ENCODE measurements at regions not wholly inside any gene's neighbourhood (a gene's known extent, or its start where the extent isn't known, plus 50 kb on each side); places are given as distances from the start of the nearest gene placed in this dataset.
"Not testable (repeated sequence)": the region's sequence is repeated elsewhere in the genome, so short reads cannot be mapped to it uniquely, and the experiment has no call there.

DNA sequence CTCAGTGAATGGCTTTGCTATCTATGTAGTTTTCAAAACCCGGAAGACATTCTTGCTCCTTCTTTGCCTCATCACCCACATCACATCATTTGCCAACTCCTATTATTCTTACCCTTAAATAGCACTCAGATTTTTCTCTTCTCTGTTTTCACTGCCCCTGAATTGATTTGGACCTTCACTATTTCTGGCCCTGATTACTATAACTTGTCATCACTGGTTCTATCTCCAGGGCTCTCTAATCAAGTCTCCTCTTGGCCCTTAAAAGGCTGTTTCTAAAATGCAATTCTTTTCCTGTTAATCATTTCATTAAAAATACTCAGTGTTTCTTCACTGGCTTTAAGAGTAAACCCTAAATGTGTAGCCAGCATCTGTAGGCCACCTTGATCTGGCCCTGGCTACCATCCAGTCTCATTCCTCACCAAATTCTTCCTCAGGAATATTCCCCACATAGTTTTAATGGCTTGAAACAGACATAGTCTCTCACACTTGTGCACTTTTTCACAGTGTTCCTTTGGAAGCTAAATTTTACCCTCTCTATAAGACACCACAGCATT is 437.1 kb upstream of the CBLB start:
- no peak for DNase-seq (ENCODE audit: low spot score)
- in situ Hi-C loops (cut with HindIII; ENCODE audit: low sequenced_read_pairs): no loop called here

DNA sequence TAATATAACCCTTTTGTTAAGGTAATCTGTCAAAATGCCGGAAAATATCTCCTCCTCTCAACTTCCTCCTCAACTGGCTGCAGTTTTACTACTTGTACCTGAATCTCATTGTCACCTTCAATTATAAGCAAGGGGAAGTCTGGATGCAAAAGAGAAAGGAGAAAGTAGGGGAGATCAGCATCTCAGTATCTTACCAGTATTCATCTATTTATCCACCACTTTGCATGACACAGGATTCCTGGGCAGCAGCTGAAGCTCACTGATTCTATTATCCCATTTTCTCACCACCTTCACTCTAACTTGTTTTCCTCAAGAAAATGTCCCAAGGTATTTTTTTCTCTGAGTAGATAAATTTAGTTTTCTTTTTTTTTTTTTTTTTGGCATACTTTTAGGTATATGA is 440.5 kb upstream of the CBLB start:
- in situ Hi-C loops (cut with HindIII; ENCODE audit: low sequenced_read_pairs): no loop called here
- no peak for DNase-seq (ENCODE audit: low spot score)

DNA sequence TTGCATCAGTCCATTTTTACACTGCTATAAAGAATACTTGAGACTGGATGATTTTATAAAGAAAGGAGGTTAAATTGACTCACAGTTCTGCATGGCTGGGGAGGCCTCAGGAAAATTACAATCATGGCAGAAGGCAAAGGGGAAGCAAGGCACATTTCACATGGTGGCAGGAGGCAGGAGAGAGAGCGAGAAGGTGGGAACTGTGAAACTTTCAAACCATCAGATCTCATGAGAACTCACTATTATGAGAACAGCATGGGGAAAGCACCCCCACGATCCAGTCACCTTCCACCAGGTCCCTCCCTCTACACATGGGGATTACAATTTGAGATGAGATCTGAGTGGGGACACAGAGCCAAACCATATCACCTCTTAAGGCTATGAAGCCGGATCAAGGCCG is 441.0 kb upstream of the CBLB start:
- DNase-seq (ENCODE audit: low spot score); in situ Hi-C loops (cut with HindIII; ENCODE audit: low sequenced_read_pairs): not testable (repeated sequence)

DNA sequence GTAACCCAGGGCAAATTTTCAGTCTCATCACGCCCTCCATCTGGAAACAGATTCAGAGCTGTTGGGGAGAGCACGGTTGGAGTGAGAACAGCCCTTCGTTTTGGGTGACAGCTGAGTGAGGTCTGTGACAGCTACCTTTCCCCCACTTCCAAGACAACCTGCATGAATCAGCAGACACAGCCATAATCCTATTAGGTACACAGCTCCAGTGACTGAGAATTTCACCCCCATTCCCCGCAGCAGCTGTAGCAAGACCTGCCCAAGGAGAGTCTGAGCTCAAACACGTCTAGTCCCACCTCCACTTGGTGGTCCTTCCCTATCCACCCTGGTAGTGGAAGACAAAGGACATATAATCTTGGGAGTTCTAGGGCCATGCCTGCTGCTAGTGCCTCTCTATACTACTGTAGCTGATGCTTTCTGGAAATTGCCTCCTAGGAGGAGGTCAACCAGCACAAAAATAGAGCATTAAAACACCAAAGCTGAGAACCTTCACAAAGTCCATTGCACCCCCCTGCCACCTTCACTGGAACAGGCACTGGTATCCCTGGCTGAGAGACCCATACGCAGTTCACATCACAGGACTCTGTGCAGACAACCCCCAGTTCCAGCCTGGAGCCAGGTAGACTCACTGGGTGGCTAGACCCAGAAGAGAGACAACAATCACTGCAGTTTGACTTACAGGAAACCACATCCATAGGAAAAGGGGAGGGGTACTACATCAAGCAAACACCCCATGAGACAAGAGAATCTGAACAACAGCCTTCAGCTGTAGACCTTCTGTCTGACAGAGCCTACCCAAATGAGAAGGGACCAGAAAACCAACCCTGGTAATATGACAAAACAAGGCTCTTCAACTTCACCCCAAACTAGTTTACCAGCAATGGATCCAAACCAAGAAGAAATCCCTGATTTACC is 448.6 kb upstream of the CBLB start:
- in situ Hi-C loops (cut with HindIII; ENCODE audit: low sequenced_read_pairs): no loop called here

DNA sequence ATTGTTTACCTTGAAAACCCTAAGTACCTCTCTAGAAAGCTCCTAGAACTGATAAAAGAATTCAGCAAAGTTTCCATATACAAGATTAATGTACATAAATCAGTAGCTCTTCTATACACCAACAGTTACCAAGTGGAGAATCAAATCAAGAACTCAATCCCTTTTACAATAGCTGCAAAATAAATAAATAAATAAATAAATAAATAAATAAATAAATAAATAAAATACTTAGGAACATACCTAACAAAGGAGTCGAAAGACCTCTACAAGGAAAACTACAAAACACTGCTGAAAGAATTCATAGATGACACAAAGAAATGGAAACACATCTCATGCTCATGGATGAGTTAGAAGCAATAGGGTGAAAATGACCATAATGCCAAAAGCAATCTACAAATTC is 452.6 kb upstream of the CBLB start:
- DNase-seq (ENCODE audit: low spot score): not testable (repeated sequence)

More for the DNA sequence above, 448.6 kb upstream of the CBLB start:
- DNase-seq (ENCODE audit: low spot score): no peak

DNA sequence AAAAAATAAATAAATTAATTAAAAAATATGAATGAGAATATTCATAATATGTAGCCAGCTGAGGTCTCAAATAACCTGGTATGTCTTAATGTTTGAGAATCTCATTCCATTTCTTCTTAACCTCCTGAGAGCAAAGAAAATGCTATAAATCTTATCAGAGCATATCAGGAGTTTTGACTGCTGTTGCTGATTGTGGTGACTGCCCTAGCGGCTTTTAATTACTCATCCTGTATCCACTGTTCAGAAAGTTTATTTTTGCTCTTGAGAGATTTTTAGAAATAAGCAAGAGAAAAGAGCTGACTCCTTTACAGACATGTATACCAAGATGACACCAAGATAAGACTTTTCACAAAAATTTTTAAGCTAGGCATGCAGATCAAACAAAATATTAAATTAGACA is 454.8 kb upstream of the CBLB start:
- in situ Hi-C loops (cut with HindIII; ENCODE audit: low sequenced_read_pairs): no loop called here
- no peak for DNase-seq (ENCODE audit: low spot score)

More for the DNA sequence above, 452.6 kb upstream of the CBLB start:
- in situ Hi-C loops (cut with HindIII; ENCODE audit: low sequenced_read_pairs): not testable (repeated sequence)

DNA sequence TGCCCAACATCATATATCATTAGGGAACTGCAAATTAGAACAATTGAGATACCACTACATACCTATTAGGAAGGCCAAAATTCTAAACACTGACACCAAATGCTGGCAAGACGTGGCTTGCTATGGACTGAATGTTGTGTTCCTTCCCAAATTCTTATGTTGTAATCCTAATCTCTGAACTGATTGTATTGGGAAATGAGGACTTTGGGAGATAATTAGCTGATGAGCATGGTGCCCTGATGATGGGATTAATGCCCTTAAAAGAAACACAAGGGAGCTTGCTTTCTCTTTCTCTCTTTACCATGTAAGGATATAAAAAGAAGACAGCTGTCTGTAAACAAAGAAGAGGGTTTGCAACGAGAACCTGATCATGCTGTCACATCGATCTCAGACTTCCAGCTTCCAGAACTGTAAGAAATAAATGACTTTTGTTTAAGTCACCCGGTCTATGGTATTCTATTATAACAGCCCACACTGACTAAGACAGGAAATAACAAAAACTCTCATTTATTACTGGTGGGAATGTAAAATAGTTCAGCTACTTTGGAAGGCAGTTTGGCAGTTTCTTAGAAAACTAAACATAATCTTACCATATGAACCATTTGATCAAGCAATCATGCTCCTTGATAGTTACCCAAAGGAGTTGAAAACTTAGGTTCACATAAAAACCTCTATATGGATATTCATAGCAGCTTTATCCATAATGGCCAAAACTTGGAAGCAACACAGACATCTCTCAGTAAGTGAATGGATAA is 458.3 kb upstream of the CBLB start:
- in situ Hi-C loops (cut with HindIII; ENCODE audit: low sequenced_read_pairs): no loop called here
- DNase-seq (ENCODE audit: low spot score): no peak

DNA sequence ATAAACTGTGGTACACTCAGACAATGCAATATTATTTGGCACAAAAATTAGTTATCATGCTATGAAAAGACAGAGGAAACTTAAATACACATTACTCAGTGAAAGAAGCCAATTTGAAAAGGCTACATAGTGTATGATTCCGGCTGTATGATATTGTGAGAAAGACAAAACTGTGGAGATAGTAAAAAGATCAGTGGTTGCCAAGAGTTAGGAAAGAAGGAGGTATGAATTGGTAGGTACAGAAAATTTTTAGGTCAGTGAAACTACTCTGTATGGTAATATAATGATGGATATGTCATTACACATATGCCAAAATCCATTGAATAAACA is 458.8 kb upstream of the CBLB start:
- in situ Hi-C loops (cut with HindIII; ENCODE audit: low sequenced_read_pairs): no loop called here
- DNase-seq (ENCODE audit: low spot score): no peak

DNA sequence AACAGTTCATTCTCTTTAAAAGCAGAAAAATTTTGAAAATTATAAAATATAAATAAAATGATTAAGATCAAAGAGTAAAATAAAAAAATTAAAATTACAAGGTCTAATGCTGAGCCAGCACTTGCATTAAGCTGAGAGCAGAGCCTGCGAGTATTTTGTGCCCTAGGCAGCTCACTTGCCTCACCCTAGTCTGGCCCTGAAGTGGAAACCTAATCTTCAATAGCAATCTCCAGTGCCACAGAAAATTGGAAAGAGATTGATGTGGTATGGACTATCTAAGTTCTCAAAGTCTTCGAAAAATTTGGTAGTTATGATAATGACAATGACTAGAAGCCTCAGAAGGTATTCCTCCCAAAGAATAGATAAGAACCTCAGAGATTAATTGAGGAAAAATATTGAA is 459.4 kb upstream of the CBLB start:
- no peak for DNase-seq (ENCODE audit: low spot score)
- in situ Hi-C loops (cut with HindIII; ENCODE audit: low sequenced_read_pairs): no loop called here

DNA sequence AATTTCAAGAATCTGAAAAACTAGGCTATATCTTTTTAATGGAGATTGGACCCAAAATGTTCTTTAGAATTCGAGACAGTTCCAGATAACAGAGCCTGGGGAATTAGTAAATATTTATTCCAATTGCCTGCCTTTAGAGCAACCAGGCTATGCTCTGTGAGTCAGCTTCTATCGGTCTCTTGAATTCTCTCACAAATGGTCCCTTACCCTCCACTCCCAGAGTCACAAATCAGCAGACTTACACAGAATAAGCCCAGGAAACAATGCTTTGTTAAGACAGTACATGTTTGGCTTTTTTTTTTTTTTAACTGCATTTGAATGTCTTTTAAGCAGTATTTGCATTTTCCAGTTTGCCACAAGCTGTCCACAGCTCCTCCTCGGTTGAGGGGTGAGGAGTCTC is 460.7 kb upstream of the CBLB start:
- in situ Hi-C loops (cut with HindIII; ENCODE audit: low sequenced_read_pairs): no loop called here
- DNase-seq (ENCODE audit: low spot score): no peak

DNA sequence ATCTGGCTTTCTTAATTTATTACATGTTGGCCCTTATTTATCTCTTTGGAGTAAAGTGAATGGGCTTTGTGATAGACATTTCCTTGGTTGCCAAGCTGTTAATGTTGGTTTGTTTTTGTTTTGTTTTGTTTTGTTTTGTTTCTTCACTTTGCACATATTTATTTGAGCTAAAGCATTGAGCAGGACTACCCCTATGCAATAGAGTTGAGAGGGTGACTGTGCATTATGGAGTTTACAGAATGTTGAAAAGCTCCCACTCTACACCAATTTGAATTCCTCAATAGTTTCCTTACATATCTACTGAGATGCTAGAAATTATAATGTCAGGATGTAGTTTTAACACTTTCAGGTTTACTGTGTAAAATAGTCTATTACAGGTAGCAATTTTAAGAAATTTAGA is 462.8 kb upstream of the CBLB start:
- no peak for DNase-seq (ENCODE audit: low spot score)
- in situ Hi-C loops (cut with HindIII; ENCODE audit: low sequenced_read_pairs): no loop called here

DNA sequence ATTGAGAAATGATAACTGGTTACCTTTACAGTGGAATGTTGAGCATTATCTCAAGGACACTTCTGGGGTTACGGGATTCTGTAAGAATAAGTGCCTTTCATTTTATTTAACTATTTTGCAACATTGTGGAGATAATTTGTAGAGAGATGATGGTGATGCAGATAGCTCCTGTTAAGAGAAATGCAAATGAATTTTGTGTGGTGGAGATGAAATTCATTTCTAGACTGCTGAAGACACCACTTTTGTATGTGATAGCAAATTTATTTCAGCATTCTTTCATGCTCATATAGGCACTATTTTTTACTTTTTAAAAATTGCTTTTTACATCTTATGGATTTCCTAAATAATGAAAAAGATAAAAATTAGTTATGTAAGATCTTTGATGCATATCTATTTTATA is 463.3 kb upstream of the CBLB start:
- in situ Hi-C loops (cut with HindIII; ENCODE audit: low sequenced_read_pairs): no loop called here
- no peak for DNase-seq (ENCODE audit: low spot score)

DNA sequence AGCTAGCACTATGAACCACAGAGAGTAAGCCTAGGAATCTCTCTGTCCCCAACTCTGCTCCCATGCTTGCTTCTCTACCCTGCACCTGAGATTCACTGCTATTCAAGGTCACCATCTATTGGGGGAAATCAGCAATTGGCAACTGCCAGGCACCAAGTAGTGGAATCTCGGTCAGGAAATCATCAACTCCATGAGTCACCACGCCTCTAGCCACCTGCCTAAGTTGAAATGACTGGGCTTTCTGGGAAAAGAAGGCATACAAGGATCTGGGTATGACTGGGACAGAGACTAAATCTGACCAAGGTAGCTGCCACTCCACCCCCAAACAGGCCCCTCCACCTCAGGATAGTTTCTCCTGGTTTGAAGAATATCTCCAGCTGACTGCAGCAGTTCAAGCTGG is 464.1 kb upstream of the CBLB start:
- no peak for DNase-seq (ENCODE audit: low spot score)
- in situ Hi-C loops (cut with HindIII; ENCODE audit: low sequenced_read_pairs): no loop called here

DNA sequence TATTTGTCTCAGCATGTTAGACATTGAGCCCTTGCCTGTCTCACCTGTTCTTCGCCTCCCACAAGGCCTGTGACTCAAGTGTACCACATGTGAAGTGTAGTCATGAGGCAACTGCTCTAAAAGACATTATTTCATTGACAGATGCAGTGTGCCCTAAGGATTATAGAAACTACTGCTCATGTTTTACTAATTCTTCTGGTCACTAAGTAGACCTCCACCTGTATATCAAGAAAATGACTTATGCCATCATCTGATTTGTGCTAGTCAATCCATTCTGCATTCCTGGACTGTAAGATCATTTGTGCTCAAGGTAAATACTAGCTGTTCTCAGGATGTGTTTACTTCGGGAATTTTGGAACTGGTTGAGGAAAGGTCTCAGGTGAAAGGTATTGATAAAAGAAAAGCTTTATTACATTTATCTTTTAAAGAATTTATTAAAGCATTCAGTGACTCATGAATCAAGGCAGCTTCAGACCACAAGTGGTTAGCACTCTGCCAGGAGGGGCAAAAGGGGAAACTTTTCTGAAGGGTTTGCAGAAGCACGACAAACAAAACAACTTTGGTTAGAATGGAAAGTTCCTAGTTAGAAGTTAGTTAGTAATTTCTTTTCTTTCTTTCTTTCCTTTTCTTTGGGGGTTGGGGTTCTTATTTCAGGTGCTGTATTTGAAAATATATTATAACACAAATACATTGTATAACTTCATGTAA is 465.3 kb upstream of the CBLB start:
- in situ Hi-C loops (cut with HindIII; ENCODE audit: low sequenced_read_pairs): no loop called here
- no peak for DNase-seq (ENCODE audit: low spot score)

DNA sequence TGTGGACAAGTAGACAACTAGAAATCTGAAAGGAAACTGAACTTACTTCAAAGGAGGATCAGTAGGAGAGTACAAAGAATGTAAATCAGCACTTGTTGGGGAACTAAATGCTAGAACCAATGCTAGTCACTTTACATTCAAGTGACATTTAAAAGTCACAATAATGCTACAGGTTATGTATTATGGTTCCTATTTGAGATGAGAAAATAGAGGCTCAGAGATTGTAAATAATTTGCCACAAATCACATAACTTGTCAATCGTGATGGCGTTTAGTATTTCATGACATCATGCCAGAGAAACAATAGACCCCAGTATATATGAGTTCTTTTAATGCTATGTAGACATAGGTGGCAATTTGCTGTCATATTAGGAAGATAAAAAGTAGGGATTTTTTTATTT is 467.8 kb upstream of the CBLB start:
- no peak for DNase-seq (ENCODE audit: low spot score)
- in situ Hi-C loops (cut with HindIII; ENCODE audit: low sequenced_read_pairs): no loop called here

DNA sequence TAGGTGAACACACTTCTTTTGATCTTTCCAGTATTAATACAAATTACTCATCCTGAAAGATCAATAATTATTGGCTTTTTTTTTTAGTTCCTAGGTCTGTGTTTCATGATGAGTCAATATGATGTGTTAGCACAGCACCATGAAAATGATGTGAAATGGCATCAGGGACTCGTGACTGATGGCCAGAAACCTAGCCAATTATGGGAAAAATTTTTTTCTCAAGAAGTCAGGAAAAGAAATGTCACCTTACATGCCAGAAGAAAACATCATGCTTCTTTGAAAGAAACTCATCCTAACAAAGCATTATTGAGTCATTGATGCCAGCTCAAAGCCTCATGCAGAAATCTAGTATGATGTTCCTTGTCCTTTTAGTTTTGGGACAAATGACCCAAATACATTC is 468.3 kb upstream of the CBLB start:
- in situ Hi-C loops (cut with HindIII; ENCODE audit: low sequenced_read_pairs): no loop called here
- no peak for DNase-seq (ENCODE audit: low spot score)

DNA sequence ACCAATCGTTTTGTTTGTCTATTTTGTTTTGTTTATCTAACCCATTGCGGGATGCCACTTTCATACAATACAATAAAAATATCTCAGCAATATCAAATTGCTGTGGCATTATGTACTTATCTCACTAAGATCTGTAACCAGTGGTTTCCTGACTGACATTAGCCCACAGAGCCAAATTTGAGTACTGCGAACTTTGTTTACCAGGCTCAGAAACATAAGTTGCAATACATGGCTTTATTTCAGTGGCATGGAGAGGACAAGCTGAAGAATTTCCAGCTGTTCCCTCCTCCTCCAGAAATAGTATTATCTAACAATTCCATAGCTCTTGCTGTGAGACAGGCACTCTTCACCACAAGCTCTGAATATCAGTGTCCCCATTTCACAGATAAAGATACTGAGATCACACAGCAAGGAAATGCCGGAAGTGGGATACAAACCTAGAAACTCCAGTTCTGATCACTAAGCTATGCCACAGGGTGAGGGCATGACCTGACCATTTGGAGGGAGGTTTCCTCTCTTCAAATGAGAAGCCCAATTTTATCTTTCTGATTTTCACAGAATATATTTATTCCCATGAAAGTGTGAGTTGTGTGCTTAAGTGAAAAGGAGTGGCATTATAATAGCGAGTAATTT is 469.9 kb upstream of the CBLB start:
- DNase-seq (ENCODE audit: low spot score): no peak
- in situ Hi-C loops (cut with HindIII; ENCODE audit: low sequenced_read_pairs): no loop called here

DNA sequence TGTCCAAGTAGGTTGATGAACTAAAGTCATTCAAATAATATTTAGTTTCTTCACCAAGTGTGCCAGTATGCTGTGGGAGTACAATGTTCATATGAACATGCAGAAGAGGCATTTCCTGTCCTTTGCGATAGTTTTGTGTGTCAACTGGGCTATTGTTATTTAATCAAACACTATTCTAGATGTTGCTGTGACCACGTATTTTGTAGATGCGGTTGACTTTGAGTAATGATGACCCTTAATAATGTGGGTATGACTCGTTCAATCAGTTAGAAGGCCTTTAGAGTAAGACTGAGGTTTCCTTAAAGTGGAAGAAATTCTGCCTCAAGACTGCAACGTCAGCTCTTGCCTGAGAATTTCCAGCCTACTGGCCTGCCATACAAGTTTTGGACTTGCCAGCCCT is 470.7 kb upstream of the CBLB start:
- in situ Hi-C loops (cut with HindIII; ENCODE audit: low sequenced_read_pairs): no loop called here
- DNase-seq (ENCODE audit: low spot score): no peak

DNA sequence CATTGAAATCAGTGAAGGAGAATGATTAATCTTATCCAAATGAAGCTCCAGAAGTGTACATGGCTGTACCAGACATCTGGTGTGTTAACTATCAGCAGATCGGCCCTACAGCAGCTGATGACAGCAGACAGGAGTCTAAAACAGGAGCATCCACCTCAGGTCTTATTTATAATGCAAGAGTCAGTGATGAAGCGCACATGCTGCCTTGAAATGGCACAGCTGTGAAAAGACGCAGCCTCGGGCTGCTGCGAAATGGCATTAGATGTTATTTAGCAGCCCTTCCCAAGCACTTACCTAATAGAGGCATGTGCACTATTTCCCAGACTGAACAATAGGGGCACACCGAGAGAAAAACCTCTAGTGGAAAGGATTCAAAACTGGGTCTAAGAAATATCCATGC is 472.3 kb upstream of the CBLB start:
- in situ Hi-C loops (cut with HindIII; ENCODE audit: low sequenced_read_pairs): no loop called here
- no peak for DNase-seq (ENCODE audit: low spot score)
